ENCODE measurements at regions not wholly inside any gene's neighbourhood (a gene's known extent, or its start where the extent isn't known, plus 50 kb on each side); places are given as distances from the start of the nearest gene placed in this dataset.

DNA sequence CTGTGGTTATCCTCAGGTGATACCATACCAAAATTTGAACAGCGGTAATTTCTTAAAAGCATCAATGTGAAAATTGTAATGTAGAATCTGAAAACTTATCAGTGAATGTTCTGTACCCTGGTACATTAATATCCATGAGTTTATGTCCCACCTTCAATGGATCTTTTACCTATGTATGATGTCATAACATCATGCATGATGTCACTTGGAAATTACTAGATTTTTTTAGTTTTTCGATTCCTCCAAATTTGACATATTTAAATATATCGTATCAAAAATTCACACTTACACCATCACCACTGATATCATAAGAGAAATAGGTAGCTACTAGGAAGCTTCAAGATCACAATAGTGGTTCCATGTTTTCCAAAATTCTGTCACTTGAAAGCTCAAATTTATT, 95.0 kb upstream of the AKR1E2 start:
- no peak for DNase-seq

DNA sequence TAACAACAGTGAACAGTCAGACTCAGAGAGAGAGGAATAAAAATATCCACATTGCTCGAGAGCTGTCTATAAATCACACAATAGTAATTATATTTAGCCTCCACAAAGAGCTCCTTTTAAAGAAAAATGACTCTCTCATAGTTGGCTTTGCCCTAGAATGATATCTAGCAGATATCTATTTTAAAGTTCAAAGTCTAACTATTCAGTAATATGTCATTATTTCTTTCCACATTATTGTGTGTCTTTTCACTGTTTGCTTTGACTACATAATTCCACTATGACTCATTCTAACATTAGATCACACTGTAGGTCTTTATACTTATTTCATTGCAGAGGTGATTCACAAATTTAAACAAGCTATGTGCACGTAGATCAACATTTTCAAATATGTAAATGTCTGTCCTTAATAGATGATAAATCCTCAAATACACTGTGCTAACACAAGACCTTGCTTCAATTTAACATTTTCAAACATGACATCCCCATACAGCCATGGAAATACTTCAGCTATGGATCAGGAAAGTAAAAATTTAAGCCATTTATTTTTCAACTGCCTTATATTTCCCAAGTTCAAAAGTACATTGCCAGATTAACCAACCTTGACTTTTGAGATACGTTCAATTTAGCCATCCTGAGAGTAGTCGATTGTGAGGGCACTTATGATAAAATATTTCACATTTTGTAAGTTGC, 99.9 kb upstream of the AKR1E2 start:
- no peak for DNase-seq

DNA sequence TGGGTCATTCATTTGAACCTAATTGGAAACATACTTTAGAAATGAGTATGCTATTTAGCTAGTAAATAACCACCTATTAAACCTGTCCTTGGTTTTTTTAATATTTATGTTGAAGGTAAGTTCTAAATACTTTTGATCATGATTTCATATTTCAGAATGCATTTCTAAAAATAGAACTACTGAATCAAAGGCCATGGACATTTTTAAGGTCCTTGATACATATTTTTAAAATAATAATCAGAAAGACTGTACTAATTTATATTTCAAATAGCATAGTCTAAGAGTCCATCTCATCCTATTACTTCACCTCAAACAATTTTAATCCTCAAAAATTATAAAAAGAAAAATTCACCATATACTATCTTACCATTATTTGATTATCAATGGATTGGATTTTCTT, 102.1 kb upstream of the AKR1E2 start:
- DNase-seq: no peak

DNA sequence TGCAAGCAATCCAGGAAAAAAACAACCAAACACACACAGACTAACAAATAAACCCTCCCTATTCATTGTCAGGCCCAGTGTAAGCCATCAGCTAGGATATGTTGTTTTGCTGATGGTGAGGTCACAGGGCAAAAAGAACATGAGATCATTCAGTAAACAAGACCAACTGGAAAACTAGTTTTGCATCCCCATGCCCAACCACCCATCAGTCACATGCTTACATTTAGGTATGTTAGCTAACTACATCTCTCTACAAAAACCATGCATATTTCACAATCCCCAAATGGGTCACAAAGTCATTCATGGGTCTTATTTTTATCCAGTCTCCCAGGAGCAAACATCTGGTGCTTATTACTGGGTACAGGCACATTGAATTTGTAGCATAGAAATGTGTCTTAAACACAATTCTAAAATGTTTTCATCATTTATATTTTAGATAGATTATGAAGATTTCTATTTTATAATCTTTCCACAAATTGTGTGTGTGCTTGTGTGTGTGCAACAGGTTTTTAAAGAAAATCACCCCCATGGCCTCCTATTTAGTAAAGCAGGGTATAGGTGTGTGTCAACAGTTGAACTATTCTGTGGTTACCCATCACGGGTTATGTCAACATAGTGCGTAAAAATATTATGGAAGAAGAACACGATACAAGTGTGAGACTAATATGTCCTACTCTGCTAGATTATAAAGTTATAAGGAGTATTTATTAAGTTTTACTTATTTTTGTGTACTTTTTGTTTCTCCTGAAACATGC, 103.8 kb upstream of the AKR1E2 start:
- no peak for DNase-seq

DNA sequence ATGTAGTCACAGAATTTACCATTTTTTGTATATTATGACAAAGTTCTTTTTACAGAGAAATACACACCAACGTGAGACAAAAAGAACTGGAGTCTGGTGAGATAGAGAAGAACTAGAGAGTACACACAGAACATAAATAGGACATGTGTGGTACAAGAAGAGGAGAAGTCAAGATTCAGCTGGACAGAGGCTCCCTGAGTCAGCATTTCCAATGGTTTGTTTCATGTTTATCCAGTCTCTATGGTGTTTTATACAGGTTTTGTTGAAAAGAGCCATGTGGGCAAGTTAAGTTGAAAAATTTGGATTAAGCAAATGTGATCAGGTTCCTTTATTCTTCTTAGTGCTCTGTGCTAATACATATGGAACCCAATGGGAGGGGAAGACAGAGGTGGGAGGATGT, 105.5 kb upstream of the AKR1E2 start:
- DNase-seq: no peak

DNA sequence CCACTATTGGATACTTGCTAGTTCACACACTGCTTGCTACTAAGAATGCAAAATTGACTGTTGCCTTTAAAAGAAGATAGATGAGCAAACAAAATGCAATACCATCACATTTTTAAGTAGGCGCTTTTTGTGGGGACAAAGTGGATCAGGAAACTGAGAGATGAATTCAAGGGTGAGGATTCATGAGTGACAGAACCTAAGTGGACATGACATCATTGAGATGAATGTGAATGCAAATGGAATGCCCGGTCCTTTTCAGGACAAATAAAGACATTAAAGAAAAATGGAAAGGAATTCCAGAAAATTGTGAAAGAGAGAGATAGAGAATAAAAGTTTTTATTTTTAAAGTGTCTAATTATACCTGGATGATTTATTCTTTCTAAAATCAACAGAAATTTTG, 106.3 kb upstream of the AKR1E2 start:
- no peak for DNase-seq

DNA sequence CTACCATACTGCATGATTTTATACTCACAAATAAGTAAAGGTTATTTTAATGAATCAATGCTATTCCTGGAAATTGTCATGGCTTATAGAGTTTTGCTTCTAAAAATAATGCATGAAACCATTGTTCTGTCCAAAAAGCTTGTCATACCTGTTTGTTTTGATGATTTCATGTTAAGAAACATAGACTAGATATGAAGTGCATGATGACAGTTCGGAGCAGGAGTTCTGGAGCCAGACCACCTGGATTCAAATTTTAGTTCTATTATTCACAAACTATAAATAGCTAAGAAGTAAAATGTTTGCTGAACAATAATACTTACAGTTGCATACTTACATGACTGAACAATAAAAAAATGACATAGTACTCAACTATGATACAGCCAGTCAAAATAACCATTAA, 107.0 kb upstream of the AKR1E2 start:
- DNase-seq: no peak

DNA sequence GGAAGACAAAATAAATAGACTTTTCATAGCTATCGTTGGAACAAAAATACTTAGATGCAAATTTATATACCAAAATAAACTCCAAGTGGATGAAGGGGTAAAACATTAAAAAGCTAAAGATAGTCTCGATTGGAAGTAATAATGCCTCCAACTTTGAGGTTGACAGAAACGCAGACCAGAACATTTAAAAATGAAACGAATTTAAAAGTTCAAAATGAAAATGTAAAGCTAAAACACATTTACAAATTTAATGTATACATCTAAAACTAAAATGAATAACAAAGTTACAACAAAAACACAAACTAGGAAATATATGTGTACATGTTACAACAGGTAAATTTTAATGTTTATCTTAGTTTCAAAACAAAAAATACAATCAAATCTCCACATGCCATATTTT, 107.5 kb upstream of the AKR1E2 start:
- DNase-seq: no peak

DNA sequence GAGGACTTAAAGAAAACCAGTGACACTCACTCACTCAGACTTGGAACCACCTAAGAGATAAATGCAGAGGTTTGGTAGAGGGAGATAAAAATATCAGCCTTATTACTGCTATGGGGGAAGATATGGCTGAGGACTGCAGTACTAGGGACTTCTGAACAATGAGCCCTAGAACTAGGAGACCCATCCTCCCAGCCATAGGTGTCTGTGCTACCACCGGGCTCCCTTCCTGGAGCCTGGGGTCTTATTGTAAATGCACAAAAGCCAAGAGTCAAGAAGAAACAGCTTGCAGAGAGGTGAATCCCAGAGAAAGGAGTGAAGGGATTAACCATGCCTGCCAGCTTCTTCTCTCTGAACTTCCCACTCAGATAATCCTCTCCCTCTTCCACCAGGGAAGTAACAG, 108.3 kb upstream of the AKR1E2 start:
- no peak for DNase-seq

DNA sequence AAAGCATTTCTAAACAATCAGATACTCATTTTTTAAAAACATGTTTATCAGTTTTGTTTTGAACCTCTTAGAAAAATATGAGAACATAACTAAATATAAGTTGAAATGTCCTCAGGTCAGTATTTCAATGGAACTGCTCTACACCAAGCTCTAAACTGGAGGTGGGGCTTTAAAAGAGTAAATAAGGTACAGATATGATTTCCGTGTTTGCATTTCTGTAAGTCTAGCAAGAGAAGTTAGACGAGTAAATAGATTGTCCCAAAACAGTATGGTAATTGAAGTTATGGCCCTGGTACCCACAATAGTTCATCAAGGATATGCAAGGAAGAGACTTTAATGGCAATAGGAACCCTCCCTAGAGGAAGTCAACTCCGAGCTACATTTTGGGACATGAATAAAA, 115.1 kb upstream of the AKR1E2 start:
- no peak for DNase-seq

DNA sequence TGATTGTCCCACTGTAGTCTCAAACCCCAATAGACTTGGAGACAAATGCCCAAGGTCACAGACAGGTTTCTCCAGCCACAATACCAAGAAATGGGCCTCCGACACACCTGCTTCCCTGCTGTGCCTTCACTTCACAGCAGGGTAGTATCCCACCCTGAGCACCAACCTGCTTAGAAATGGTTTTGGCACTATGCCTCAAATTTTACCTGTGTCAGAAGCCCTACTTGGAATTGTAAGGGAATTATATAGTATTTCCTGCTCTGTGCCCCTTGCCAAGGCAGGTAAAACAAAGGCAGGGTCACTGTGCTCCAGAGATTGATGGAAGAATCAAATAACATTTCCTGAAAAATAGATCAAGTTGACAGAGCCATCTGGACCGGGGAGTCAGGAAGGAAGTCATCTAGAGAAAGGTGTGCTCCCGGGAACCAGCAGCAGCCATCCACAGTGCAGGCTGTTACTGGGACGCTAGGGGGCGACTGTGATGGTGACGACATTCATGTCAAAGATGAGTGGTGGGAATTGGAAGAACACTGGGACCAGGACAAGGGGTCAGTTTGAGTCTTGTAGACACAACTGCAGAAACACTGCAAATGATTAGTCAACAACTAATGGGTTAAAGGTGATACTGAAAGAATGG, 117.8 kb upstream of the AKR1E2 start:
- DNase-seq: no peak

DNA sequence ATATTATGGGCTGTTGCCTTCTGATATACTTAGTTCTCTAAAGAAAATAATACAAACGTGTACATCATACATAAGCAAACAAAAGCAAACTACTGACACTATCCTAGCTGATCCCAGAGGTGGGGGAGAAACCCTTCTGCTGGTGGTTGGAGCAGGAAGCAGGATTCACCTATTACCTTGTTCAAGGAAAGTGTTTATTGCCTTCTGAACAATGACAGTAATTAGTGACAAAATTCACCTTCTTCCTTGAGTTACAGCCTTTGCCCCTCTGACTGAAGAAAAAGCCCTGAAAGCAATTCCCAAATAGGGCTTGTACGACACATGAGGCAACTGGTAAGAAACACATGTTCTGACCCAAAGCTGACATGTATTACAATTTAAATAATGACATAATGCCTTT, 118.8 kb upstream of the AKR1E2 start:
- DNase-seq: no peak

DNA sequence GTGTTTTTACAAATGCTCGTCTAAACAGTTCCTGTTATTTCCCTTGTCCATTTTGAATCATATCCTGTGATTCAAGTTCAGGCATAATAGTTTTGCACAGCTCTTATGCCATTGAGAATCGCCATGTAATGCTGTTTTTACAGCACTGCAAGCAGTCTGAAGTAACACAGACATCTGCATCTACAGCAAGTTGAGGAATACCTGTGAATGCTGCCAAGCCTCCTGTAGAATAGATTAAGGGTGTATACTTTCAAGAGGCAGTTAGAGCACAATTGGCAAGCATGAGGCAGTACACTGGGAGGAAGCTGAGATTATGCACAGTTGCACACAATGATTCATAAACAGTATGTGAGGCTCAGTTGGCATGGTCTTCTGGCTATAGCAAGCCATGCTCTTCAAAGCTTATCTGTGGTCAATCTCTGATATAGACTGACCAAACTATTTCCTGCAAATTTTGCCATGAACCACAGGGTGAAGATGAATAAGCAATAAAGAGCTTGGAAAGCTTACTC, 121.9 kb upstream of the AKR1E2 start:
- DNase-seq: no peak

DNA sequence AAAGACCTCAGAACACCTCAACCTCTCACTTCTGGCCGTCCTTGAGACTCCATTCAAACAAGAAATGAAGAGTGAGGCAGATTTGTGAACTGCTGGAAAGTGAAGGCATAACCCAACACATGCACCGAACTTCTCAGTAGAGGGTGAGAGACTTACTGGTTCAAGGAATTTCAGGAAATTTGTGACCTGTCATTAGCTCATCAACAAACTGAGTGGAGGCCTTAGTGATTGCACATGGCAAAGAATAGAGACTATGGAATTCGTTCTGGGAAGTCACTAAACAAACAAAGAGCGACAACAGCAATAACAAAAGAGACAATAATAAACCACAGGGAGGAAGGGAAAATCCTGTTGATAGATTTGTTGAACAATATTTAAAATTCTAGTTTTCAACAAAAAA, 125.0 kb upstream of the AKR1E2 start:
- no peak for DNase-seq

DNA sequence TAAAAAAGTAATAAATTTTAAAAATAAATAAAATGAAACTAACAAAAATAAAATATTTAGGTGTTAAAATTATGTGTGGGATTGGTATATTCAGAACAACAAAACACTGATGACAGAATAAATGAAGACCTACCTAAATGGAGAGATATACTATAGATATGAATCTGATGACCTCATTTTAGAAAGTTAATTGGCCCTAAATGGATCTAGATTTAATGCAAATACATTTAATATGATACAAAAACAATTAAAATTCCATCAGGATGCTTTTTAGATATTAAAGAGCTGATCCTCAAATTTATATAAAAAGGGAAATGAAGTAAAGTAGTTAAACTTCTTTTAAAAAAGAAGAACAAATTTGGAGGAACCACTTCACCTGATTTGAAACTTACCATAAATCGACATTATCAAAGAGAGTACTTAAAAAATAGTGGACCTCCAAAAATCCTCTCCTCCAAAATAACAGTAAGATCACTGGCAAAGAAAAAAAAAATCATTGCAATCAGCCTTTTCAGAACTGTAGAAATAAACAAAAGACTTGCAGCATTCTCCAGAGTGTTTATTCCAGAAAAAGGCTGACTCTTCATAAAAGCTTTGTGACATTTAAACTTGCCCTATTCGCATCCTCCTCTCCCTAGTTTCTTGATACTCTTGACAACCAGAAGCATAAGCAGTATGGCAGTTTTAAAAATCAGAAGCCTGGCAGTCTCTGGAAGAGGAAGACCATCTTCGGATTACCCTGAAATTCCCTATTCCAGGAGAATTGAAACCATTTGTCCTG, 125.9 kb upstream of the AKR1E2 start:
- DNase-seq: no peak

DNA sequence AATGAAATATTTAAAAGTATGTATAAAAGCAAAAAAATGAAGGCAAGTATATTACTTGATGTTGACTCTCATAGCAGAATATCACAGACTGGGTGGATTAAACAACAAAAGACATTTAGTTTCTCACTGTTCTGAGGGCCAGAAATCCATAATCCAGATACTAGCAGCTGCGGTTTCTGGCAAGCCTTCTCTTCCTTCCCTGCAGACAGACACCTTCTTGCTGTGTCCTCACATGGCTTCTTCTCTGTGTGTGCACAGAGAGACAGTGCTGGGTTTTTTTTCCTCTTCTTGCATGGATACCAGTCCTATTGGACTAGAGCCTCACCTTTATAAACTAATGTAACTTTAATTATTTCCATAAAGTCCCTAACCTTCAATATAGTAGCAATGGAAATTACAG, 127.9 kb upstream of the AKR1E2 start:
- no peak for DNase-seq

DNA sequence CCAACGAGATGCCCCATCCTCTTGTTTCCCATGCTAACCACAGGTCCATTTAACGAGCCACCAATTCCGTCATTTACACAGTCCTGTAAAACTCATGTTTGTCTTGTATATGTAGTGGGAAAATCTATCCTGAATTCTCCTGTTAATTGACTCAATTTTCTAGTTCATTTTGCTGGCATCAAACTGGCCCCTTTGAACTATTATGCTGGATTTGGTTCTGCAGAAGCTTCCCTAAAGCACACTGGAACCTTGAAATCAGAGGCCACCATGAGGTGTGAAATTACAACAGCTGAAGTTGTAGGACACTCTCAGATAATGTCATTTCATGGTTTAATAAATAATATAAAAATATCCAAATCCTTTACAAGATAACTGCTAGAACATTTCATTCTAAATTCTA, 129.8 kb upstream of the AKR1E2 start:
- no peak for DNase-seq

DNA sequence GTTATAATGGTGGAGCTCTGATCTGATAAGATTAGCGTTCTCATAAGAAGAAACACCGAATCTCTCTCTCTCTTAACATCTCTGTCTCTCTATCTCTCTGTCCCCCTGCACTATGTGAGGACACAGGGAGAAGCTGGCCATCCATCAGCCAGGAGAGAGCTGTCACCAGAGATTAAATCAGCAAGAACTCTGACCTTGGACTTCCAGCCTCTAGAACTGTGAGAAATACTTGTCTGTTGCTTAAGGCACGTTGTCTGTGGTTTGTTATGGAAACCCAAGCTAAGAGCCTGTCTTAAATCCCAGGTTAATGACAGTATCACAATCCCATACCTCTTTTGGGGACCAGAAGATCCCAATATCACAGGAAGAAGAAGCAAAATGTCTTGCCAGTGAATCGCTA, 132.0 kb upstream of the AKR1E2 start:
- DNase-seq: no peak

DNA sequence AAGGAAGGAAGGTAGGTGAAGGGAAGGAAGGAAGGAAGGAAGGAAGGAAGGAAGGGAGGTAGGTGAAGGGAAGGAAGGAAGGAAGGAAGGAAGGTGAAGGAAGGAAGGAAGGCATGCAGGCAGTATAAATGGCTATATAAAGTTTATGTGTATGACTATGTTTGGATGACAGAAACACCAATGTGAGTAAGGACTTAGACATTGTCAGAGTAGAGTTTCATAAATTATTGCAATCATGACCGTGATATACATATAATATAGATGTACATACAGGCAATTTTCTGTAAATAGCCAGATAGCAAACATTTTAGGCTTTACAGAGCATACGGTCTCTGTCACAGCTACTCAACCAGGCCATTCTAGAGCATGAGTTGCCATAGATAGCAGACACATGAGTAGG, 133.8 kb upstream of the AKR1E2 start:
- no peak for DNase-seq

DNA sequence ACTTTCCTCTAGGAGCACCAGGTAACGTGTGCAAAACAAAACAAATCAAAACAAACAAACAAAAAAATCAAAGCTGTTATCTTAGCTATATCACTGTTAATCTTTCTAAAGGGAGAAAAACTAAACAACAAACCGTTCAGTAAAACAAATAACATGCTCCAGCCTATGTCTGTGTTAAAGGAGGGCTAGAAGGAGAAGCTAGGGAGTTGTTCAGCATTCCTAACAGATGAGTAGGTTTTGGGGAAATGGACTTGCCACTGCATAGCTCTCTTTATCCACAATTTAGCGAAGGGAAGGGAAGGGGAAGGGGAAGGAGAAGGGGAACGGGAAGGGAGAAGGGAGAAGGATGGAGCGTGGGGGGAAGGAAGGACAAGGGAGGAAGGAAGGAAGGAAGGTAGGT, 134.2 kb upstream of the AKR1E2 start:
- no peak for DNase-seq

DNA sequence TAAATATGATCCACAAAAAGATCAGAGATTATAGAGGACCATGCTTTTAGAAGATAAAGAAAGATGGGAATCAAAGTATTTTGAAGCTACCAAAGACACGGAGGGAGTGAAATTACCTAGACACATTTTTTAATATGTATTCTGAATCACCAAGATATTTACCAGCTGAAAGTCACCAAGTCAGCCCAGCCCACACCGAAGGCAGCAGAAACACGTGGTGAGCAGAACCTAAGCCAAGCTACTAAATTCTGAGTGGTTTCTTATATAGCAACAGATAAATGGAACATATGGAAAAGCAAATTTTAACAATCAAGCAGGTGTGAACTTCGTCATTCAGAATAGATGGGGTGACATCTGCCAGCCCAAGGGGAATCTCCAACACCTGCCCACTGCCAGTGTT, 134.7 kb upstream of the AKR1E2 start:
- no peak for DNase-seq

DNA sequence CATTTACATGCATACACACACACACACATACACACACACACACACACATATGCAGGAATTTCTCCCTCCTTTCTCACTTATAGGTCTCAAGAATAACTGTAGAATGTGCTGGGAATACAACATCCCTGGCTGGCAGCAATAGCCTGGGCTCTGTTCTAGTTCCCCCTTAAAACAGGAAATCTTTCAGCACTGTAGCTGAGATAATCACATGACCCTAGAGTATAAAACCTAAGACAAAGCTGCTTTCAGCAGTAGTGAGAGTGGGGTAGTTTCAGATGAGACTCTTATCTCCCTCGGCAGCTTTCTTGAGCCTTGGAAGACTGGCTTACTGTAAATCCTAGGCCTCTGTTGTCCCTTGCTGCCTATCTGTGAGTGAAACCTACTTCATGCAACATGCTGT, 137.4 kb upstream of the AKR1E2 start:
- no peak for DNase-seq

DNA sequence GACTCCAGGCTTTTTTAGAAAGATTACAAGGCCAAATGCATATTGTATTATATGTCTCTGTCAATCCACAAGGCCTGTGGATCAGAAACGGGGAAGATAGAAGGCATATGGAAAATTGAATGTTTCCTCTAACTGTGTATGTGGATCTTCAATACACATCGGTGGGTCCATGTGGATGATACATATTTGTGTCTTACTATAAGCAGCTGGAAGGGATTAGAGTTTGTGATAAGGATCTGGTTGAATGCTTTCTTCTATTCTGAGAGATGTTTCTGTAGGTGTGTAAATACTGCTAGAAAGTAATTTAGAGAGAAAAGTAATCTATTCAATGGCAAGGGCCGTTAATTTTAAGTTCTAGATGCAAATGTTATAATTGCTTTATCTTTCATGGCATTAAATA, 137.8 kb upstream of the AKR1E2 start:
- DNase-seq: no peak

DNA sequence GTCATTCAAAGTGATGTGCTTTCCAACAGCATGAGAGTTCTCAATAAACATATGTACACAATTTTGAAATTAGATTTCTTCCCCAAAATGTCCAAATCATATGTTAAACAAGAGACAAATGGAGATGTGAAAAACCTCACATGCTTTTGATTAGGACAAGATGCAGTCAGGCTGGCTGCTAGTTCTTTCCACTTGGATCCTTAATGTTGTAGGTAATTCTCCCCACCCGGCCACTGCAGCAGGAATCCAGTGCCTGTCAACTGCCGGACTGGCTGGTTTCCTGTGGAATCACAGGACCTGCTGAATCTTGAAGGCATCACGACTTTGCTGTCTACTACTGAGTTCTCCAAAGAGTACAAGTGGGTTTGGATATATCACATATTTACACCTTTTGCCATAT, 138.6 kb upstream of the AKR1E2 start:
- DNase-seq: no peak

Measured in activated CD4-positive, alpha-beta T cell treated with anti-CD3 and anti-CD28 coated beads for 1 hour (primary cell).